SK-N-SH treated with all-trans-retinoic acid at 6 μM for 48 hours (cell line): ENCODE measurements at regions not wholly inside any gene's neighbourhood (a gene's known extent, or its start where the extent isn't known, plus 50 kb on each side); places are given as distances from the start of the nearest gene placed in this dataset.

Experiments
- ATAC-seq: fragments of 200-7000 bp; cut with Tn5 transposase; 3 replicates; pipeline ENCODE4 v1.9.1; 2020; ENCODE audit warnings: mild to moderate bottlenecking, moderate library complexity
- ARNTL ChIP-seq: fragments of 450-650 bp; formaldehyde crosslinking; IDR thresholded peaks from 2 replicates; pipeline ENCODE4 v1.5.0; 2020; ENCODE audit warnings: low read depth, mild to moderate bottlenecking, moderate library complexity, borderline replicate concordance
- CSDC2 ChIP-seq: fragments of 250-450 bp; sonication (Bioruptor Pico); IDR thresholded peaks from 2 replicates; pipeline ENCODE4 v1.5.0; 2020; ENCODE audit warnings: mild to moderate bottlenecking, moderate library complexity
- CSRNP3 ChIP-seq: fragments of 250-450 bp; sonication (Bioruptor Pico); IDR thresholded peaks from 2 replicates; pipeline ENCODE4 v1.5.1; 2021; ENCODE audit warnings: mild to moderate bottlenecking, moderate library complexity
- ESRRG ChIP-seq: fragments of 250-450 bp; sonication (Bioruptor Pico); IDR thresholded peaks from 2 replicates; pipeline ENCODE4 v1.6.1; 2021; ENCODE audit warnings: mild to moderate bottlenecking
- GLIS3 ChIP-seq: fragments of 250-450 bp; sonication (Bioruptor Pico); IDR thresholded peaks from 2 replicates; pipeline ENCODE4 v1.5.0; 2020; ENCODE audit warnings: mild to moderate bottlenecking, moderate library complexity
- ISL1 ChIP-seq: fragments of 250-450 bp; sonication (Bioruptor Pico); IDR thresholded peaks from 2 replicates; pipeline ENCODE4 v2.1.2; 2022; ENCODE audit warnings: mild to moderate bottlenecking, moderate library complexity
- OSR1 ChIP-seq: fragments of 250-450 bp; sonication (Bioruptor Pico); IDR thresholded peaks from 2 replicates; pipeline ENCODE4 v1.8.0; 2022; ENCODE audit warnings: moderate library complexity, mild to moderate bottlenecking, inconsistent platforms
- POU6F1 ChIP-seq: fragments of 250-450 bp; sonication (Bioruptor Pico); IDR thresholded peaks from 2 replicates; pipeline ENCODE4 v1.8.0; 2021; ENCODE audit warnings: low read depth, mild to moderate bottlenecking, moderate library complexity, borderline replicate concordance
- PPARA ChIP-seq: fragments of 250-450 bp; sonication (Bioruptor Pico); IDR thresholded peaks from 2 replicates; pipeline ENCODE4 v1.5.0; 2020; ENCODE audit warnings: mild to moderate bottlenecking, borderline replicate concordance
- SNAI2 ChIP-seq: fragments of 250-450 bp; sonication (Bioruptor Pico); IDR thresholded peaks from 2 replicates; pipeline ENCODE4 v1.5.0; 2020; ENCODE audit warnings: mild to moderate bottlenecking, moderate library complexity
- TCF4 ChIP-seq: fragments of 250-450 bp; sonication (Bioruptor Pico); IDR thresholded peaks from 2 replicates; pipeline ENCODE4 v1.8.0; 2021; ENCODE audit warnings: mild to moderate bottlenecking, moderate library complexity, borderline replicate concordance
- TOX ChIP-seq: fragments of 250-450 bp; sonication (Bioruptor Pico); IDR thresholded peaks from 2 replicates; pipeline ENCODE4 v1.8.0; 2021; ENCODE audit warnings: mild to moderate bottlenecking, moderate library complexity, borderline replicate concordance
- ZC3H10 ChIP-seq: fragments of 250-450 bp; sonication (Bioruptor Pico); IDR thresholded peaks from 2 replicates; pipeline ENCODE4 v1.5.1; 2021; ENCODE audit warnings: mild to moderate bottlenecking, moderate library complexity
- ZFP3 ChIP-seq: fragments of 250-450 bp; sonication (Bioruptor Pico); IDR thresholded peaks from 2 replicates; pipeline ENCODE4 v1.5.0; 2020; ENCODE audit warnings: mild to moderate bottlenecking, moderate library complexity
- ZFP30 ChIP-seq: fragments of 450-650 bp; formaldehyde crosslinking; IDR thresholded peaks from 2 replicates; pipeline ENCODE4 v1.5.0; 2022; ENCODE audit warnings: mild to moderate bottlenecking, moderate library complexity
- ZNF565 ChIP-seq: fragments of 450-650 bp; formaldehyde crosslinking; conservative IDR thresholded peaks from 2 replicates; pipeline ENCODE4 v1.5.0; 2020; ENCODE audit warnings: low read depth, mild to moderate bottlenecking, moderate library complexity
- ZNF70 ChIP-seq: fragments of 450-650 bp; formaldehyde crosslinking; IDR thresholded peaks from 2 replicates; pipeline ENCODE4 v1.5.0; 2020; ENCODE audit warnings: mild to moderate bottlenecking, moderate library complexity
- ZNF8 ChIP-seq: fragments of 450-650 bp; formaldehyde crosslinking; IDR thresholded peaks from 2 replicates; pipeline ENCODE4 v1.5.0; 2020; ENCODE audit warnings: mild to moderate bottlenecking, moderate library complexity
- TF ChIP-seq, protein P1 (sequence below): fragments of 250-450 bp; sonication (Bioruptor Pico); IDR thresholded peaks from 2 replicates; pipeline ENCODE4 v1.5.1; 2020; ENCODE audit warnings: low read depth, mild to moderate bottlenecking, moderate library complexity
- TF ChIP-seq, protein P2 (sequence below): fragments of 250-450 bp; sonication (Bioruptor Pico); IDR thresholded peaks from 2 replicates; pipeline ENCODE4 v1.8.0; 2020; ENCODE audit warnings: mild to moderate bottlenecking, moderate library complexity, borderline replicate concordance

DNA sequence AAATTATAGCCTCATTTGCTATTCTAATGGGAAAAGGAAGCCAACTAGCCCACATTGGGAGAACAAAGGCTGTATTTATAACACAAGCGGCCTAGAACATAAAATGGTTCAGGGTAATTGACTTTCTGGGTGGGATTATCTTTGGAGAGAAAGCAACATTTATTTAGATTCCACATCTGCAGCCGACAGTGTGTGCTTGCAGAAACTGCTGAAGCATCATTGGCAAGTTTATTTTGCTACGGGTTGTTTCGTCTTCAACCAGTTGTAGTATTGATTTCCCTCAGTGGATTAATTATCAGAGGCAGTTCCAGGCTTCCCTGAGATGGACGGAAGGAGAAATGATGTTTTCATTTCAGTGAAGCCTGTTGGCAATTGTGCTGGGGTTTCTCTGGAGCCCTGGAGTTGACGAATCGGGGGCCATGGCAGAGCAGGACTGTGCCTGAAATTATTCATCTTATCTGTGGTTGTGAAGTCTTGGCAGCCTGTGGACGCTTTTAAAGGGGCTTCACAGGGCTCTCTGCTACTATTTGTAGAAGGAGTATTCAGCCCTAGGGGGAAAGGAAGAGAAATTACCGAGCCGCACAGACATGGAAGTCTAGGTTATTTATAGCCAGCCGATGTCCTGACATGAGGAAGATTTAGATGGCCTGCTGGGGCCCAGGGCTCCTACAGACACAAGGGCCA is 290.6 kb upstream of the IRX4 start:
- ATAC-seq = no peak
- no peak for TF ChIP-seq ZNF70 (CRISPR knock-in tag)
- no peak for TF ChIP-seq ESRRG (CRISPR knock-in tag)
- TF ChIP-seq, protein P1, sequence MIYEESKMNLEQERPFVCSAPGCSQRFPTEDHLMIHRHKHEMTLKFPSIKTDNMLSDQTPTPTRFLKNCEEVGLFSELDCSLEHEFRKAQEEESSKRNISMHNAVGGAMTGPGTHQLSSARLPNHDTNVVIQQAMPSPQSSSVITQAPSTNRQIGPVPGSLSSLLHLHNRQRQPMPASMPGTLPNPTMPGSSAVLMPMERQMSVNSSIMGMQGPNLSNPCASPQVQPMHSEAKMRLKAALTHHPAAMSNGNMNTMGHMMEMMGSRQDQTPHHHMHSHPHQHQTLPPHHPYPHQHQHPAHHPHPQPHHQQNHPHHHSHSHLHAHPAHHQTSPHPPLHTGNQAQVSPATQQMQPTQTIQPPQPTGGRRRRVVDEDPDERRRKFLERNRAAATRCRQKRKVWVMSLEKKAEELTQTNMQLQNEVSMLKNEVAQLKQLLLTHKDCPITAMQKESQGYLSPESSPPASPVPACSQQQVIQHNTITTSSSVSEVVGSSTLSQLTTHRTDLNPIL (CRISPR knock-in tag) = no peak
- TF ChIP-seq ISL1 (CRISPR knock-in tag) = no peak
- no peak for TF ChIP-seq ZC3H10 (CRISPR knock-in tag)
- TF ChIP-seq ZFP30 (CRISPR knock-in tag) = no peak
- no peak for TF ChIP-seq CSDC2 (CRISPR knock-in tag)
- TF ChIP-seq ARNTL (CRISPR knock-in tag) = no peak
- TF ChIP-seq ZNF8 (CRISPR knock-in tag) = no peak

DNA sequence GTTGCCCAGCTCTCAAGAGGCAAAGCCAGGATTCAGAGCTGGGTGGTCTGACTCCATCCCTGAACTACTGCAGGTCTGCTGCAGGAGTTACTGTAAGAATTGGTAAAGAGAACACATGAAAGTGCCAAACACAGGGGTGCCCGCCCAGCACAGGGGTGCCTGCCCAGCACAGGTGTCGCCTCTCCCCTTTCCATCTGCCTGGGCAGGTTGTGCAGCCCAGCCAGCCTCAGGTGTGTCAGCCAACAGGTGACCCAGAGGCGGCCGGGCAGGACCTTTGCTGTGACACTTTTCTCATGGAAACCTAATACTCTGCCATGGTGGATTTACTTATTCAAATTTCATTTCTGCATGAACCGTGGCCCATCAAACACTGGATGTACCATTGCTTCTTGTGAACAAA is 289.7 kb upstream of the IRX4 start:
- TF ChIP-seq OSR1 (CRISPR knock-in tag) (no peak), GLIS3 (CRISPR knock-in tag) (no peak), ZFP3 (CRISPR knock-in tag) (no peak), ARNTL (CRISPR knock-in tag) (no peak), CSDC2 (CRISPR knock-in tag) (no peak), PPARA (no peak)
- no peak for ATAC-seq

GRCh38 chr5:2170761-2171160 is 288.0 kb upstream of the IRX4 start:
- TF ChIP-seq TCF4 = no peak
- no peak for TF ChIP-seq ZC3H10 (CRISPR knock-in tag)
- no peak for TF ChIP-seq PPARA
- no peak for TF ChIP-seq ZNF565 (CRISPR knock-in tag)
- no peak for TF ChIP-seq TOX (CRISPR knock-in tag)
- TF ChIP-seq SNAI2 (CRISPR knock-in tag) = no peak
- TF ChIP-seq, protein P2, sequence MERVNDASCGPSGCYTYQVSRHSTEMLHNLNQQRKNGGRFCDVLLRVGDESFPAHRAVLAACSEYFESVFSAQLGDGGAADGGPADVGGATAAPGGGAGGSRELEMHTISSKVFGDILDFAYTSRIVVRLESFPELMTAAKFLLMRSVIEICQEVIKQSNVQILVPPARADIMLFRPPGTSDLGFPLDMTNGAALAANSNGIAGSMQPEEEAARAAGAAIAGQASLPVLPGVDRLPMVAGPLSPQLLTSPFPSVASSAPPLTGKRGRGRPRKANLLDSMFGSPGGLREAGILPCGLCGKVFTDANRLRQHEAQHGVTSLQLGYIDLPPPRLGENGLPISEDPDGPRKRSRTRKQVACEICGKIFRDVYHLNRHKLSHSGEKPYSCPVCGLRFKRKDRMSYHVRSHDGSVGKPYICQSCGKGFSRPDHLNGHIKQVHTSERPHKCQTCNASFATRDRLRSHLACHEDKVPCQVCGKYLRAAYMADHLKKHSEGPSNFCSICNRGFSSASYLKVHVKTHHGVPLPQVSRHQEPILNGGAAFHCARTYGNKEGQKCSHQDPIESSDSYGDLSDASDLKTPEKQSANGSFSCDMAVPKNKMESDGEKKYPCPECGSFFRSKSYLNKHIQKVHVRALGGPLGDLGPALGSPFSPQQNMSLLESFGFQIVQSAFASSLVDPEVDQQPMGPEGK (CRISPR knock-in tag) = no peak
- TF ChIP-seq ZFP3 (CRISPR knock-in tag) = no peak
- TF ChIP-seq POU6F1 = no peak
- no peak for TF ChIP-seq ESRRG (CRISPR knock-in tag)
- no peak for TF ChIP-seq CSDC2 (CRISPR knock-in tag)
- TF ChIP-seq ISL1 (CRISPR knock-in tag) = no peak
- no peak for TF ChIP-seq CSRNP3 (CRISPR knock-in tag)
- no peak for ATAC-seq

- ATAC-seq = no peak
- TF ChIP-seq ESRRG (CRISPR knock-in tag) (no peak), ZNF70 (CRISPR knock-in tag) (no peak), ZFP30 (CRISPR knock-in tag) (no peak), OSR1 (CRISPR knock-in tag) (no peak), GLIS3 (CRISPR knock-in tag) (no peak), CSRNP3 (CRISPR knock-in tag) (no peak), SNAI2 (CRISPR knock-in tag) (no peak)
Observed at GRCh38 chr5:2169850-2170760, 287.4 kb upstream of the IRX4 start.
